Panc1 (cell line): ENCODE measurements at regions not wholly inside any gene's neighbourhood (a gene's known extent, or its start where the extent isn't known, plus 50 kb on each side); places are given as distances from the start of the nearest gene placed in this dataset.

ENCODE experiments used
- POLR2AphosphoS5 ChIP-seq: IDR thresholded peaks from 2 replicates; pipeline ENCODE4 v1.6.1; 2012; ENCODE audit warnings: mild to moderate bottlenecking, low read depth, low read length, moderate library complexity
- TF ChIP-seq, protein P1 (sequence below): fragments of 450-650 bp; IDR thresholded peaks from 2 replicates; pipeline ENCODE4 v1.5.1; 2017; ENCODE audit warnings: mild to moderate bottlenecking

DNA sequence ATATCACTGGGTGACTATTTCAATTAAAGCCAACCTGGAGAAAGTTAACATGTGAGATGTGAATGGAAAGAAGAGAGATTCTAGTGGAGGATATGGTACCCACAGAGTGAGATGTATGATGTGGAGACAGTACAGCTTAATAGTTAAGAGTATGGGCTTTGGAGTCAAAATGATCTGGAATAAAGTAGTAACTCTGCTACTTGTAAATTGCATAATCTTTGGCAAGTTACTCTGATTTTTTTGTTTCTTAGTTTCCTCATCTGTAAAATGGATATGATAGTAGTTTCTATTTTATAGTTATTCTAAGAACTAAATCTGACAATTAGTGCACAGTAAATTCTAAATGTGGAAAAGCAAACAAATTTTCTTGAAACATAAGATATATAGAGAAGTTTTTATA lies 79.2 kb downstream of the ISOC1 start:
- TF ChIP-seq, protein P1, sequence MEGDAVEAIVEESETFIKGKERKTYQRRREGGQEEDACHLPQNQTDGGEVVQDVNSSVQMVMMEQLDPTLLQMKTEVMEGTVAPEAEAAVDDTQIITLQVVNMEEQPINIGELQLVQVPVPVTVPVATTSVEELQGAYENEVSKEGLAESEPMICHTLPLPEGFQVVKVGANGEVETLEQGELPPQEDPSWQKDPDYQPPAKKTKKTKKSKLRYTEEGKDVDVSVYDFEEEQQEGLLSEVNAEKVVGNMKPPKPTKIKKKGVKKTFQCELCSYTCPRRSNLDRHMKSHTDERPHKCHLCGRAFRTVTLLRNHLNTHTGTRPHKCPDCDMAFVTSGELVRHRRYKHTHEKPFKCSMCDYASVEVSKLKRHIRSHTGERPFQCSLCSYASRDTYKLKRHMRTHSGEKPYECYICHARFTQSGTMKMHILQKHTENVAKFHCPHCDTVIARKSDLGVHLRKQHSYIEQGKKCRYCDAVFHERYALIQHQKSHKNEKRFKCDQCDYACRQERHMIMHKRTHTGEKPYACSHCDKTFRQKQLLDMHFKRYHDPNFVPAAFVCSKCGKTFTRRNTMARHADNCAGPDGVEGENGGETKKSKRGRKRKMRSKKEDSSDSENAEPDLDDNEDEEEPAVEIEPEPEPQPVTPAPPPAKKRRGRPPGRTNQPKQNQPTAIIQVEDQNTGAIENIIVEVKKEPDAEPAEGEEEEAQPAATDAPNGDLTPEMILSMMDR: no peak
- no peak for TF ChIP-seq POLR2AphosphoS5
